ENCODE measurements at regions not wholly inside any gene's neighbourhood (a gene's known extent, or its start where the extent isn't known, plus 50 kb on each side); places are given as distances from the start of the nearest gene placed in this dataset.

DNA sequence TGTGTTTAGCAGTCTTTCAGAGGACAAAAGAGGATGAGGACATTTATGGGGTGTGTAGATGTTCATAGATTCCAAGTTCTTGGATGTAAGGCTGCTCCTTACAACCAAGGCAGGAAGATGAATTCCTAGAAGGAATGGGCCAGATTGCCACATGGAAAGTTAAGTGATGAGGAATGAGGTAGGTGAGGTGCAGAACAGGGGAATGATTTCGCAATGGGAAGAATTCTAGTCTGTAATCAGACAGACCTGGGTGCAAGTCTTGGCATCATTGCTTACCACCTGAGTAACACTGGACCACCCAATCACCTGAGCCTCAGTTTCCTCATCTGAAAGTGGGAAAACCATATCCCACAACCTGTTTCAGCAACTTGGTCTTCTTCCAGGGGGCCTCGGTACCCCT lies 174.9 kb downstream of the IER5 start:
- no peak for DNase-seq (ENCODE audit: low spot score)
- TF ChIP-seq, protein P1, sequence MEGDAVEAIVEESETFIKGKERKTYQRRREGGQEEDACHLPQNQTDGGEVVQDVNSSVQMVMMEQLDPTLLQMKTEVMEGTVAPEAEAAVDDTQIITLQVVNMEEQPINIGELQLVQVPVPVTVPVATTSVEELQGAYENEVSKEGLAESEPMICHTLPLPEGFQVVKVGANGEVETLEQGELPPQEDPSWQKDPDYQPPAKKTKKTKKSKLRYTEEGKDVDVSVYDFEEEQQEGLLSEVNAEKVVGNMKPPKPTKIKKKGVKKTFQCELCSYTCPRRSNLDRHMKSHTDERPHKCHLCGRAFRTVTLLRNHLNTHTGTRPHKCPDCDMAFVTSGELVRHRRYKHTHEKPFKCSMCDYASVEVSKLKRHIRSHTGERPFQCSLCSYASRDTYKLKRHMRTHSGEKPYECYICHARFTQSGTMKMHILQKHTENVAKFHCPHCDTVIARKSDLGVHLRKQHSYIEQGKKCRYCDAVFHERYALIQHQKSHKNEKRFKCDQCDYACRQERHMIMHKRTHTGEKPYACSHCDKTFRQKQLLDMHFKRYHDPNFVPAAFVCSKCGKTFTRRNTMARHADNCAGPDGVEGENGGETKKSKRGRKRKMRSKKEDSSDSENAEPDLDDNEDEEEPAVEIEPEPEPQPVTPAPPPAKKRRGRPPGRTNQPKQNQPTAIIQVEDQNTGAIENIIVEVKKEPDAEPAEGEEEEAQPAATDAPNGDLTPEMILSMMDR (IDR thresholded peaks at IDR 0.05): no peak
- no peak overlapping the region for H3K27ac Mint-ChIP-seq (ENCODE audit: unreplicated experiment)
- no peaks in the 10 kb centered on the region for H3K4me1 Mint-ChIP-seq (ENCODE audit: low read depth)
- H3K27me3 Mint-ChIP-seq (ENCODE audit: low read depth): peaks cover 10% of the 10 kb centered on the region
- no peaks in the 10 kb centered on the region for H3K36me3 Mint-ChIP-seq (ENCODE audit: low read depth)
- H3K9me3 Mint-ChIP-seq (ENCODE audit: low read depth): peaks cover 14% of the 10 kb centered on the region
- no peak overlapping the region for H3K4me3 Mint-ChIP-seq (ENCODE audit: unreplicated experiment)

GRCh38 chr1:181264821-181265220 lies 176.3 kb downstream of the IER5 start:
- Mint-ChIP-seq H3K27ac (ENCODE audit: unreplicated experiment) (no peak overlapping the region), H3K36me3 (ENCODE audit: low read depth) (no peaks in the 10 kb centered on the region), H3K9me3 (ENCODE audit: low read depth) (peaks cover 14% of the 10 kb centered on the region), H3K27me3 (ENCODE audit: low read depth) (peaks cover 11% of the 10 kb centered on the region), H3K4me3 (ENCODE audit: unreplicated experiment) (no peak overlapping the region), H3K4me1 (ENCODE audit: low read depth) (no peaks in the 10 kb centered on the region)
- no peak for DNase-seq (ENCODE audit: low spot score)
- TF ChIP-seq, protein P1 (IDR thresholded peaks at IDR 0.05): no peak

- peaks cover 52% of the 10 kb centered on the region for H3K9me3 Mint-ChIP-seq (ENCODE audit: low read depth)
- H3K27ac Mint-ChIP-seq (ENCODE audit: unreplicated experiment): no peak overlapping the region
- H3K27me3 Mint-ChIP-seq (ENCODE audit: low read depth): no peaks in the 10 kb centered on the region
- no peaks in the 10 kb centered on the region for H3K4me1 Mint-ChIP-seq (ENCODE audit: low read depth)
- no peak for DNase-seq (ENCODE audit: low spot score)
- no peak overlapping the region for H3K4me3 Mint-ChIP-seq (ENCODE audit: unreplicated experiment)
- TF ChIP-seq, protein P1 (IDR thresholded peaks at IDR 0.05): no peak
- no peaks in the 10 kb centered on the region for H3K36me3 Mint-ChIP-seq (ENCODE audit: low read depth)
These were observed 196.5 kb downstream of the IER5 start for GRCh38 chr1:181284978-181285377.

- Mint-ChIP-seq H3K27me3 (ENCODE audit: low read depth) (peaks cover 17% of the 10 kb centered on the region), H3K4me1 (ENCODE audit: low read depth) (no peaks in the 10 kb centered on the region), H3K9me3 (ENCODE audit: low read depth) (no peaks in the 10 kb centered on the region), H3K4me3 (ENCODE audit: unreplicated experiment) (no peak overlapping the region), H3K27ac (ENCODE audit: unreplicated experiment) (no peak overlapping the region), H3K36me3 (ENCODE audit: low read depth) (no peaks in the 10 kb centered on the region)
- TF ChIP-seq, protein P1 (IDR thresholded peaks at IDR 0.05): no peak
- no peak for DNase-seq (ENCODE audit: low spot score)
These were observed 188.1 kb upstream of the CACNA1E start for GRCh38 chr1:181295217-181295616.

GRCh38 chr1:181296180-181296579 lies 187.1 kb upstream of the CACNA1E start:
- H3K4me3 Mint-ChIP-seq (ENCODE audit: unreplicated experiment): no peak overlapping the region
- H3K27ac Mint-ChIP-seq (ENCODE audit: unreplicated experiment): no peak overlapping the region
- no peaks in the 10 kb centered on the region for H3K9me3 Mint-ChIP-seq (ENCODE audit: low read depth)
- TF ChIP-seq, protein P1 (IDR thresholded peaks at IDR 0.05): no peak
- H3K36me3 Mint-ChIP-seq (ENCODE audit: low read depth): no peaks in the 10 kb centered on the region
- DNase-seq (ENCODE audit: low spot score): no peak
- H3K4me1 Mint-ChIP-seq (ENCODE audit: low read depth): no peaks in the 10 kb centered on the region
- peaks cover 17% of the 10 kb centered on the region for H3K27me3 Mint-ChIP-seq (ENCODE audit: low read depth)

Measured in chondrocyte (in vitro differentiated cells).